GM23248 (cell line): ENCODE measurements at regions not wholly inside any gene's neighbourhood (a gene's known extent, or its start where the extent isn't known, plus 50 kb on each side); places are given as distances from the start of the nearest gene placed in this dataset.

Source experiments
- EZH2 ChIP-seq: fragments of 200-600 bp; sonication (generic); IDR thresholded peaks from 2 replicates; pipeline ENCODE4 v1.6.1; 2018; ENCODE audit warnings: antibody characterized with exemption, mild to moderate bottlenecking; ENCODE audit not compliant: insufficient read depth, poor library complexity, severe bottlenecking
- EZH2phosphoT487 ChIP-seq: fragments of 200-600 bp; sonication (generic); IDR thresholded peaks from 2 replicates; pipeline ENCODE4 v1.6.1; 2018; ENCODE audit warnings: antibody characterized with exemption, moderate library complexity, mild to moderate bottlenecking, low read depth; ENCODE audit not compliant: insufficient read depth

GRCh38 chr1:102631691-102632090, 476.6 kb downstream of the COL11A1 start:
- TF ChIP-seq EZH2 (no peak), EZH2phosphoT487 (no peak)
